ENCODE measurements at regions not wholly inside any gene's neighbourhood (a gene's known extent, or its start where the extent isn't known, plus 50 kb on each side); places are given as distances from the start of the nearest gene placed in this dataset.

DNA sequence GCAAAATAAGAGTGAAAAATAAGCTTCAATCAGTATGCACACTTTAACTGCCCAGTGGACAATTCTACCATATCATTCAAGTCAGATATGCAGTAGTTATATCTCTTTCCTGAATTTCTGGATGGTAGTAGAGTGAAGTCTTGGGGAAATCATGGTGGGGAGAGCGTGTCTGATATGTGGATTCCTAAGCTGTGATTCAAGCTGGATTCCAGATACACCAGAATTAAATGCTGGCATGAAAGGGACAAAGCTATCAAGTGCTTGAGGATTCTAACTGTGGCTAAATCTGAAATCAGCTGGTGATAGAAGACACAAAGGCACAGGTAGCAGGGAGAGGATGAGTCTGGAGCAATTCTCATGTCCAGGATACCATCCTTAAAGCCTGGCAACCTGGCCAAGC lies 323.5 kb downstream of the DUSP10 start:
- in situ Hi-C loops (cut with HindIII; ENCODE audit: low sequenced_read_pairs): no loop called here
- TF ChIP-seq, protein P1, sequence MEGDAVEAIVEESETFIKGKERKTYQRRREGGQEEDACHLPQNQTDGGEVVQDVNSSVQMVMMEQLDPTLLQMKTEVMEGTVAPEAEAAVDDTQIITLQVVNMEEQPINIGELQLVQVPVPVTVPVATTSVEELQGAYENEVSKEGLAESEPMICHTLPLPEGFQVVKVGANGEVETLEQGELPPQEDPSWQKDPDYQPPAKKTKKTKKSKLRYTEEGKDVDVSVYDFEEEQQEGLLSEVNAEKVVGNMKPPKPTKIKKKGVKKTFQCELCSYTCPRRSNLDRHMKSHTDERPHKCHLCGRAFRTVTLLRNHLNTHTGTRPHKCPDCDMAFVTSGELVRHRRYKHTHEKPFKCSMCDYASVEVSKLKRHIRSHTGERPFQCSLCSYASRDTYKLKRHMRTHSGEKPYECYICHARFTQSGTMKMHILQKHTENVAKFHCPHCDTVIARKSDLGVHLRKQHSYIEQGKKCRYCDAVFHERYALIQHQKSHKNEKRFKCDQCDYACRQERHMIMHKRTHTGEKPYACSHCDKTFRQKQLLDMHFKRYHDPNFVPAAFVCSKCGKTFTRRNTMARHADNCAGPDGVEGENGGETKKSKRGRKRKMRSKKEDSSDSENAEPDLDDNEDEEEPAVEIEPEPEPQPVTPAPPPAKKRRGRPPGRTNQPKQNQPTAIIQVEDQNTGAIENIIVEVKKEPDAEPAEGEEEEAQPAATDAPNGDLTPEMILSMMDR (IDR thresholded peaks at IDR 0.05; ENCODE audit: low read depth, low read length): no peak
- H3K4me3 ChIP-seq (ENCODE audit: low read depth, low read length): no peak overlapping the region
- DNase-seq (ENCODE audit: low read depth, low spot score): peak; percentile 61

DNA sequence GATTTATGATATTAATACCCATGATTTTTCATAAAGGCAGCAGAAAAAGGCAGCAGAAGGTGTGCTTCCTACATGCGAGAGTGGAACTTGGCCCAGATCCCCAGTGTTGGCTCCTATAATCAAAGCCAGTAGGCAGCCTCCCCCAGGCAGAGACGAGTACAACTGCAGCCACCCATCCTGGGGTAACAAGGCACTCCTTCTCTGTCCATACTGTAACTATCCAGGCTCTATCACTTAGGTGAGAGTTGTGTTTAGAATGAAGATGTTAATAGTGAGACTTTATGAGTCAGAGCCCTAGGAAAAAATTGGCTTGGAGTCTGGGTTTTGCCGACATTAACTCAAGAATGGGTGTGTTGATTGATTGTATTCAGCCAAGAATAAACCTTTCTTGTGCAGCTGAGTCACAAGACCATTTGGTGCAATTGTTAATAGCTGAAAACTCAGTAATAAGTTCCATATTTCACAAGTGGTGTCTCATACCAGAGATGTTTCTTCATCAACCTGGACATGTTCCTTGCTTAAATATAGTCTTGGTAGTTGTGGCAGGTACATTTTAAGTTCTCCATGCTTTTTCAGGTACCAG lies 322.3 kb downstream of the DUSP10 start:
- peak; percentile 86 for DNase-seq (ENCODE audit: low read depth, low spot score)
- TF ChIP-seq, protein P1 (IDR thresholded peaks at IDR 0.05; ENCODE audit: low read depth, low read length): no peak
- in situ Hi-C loops (cut with HindIII; ENCODE audit: low sequenced_read_pairs): no loop called here
- H3K4me3 ChIP-seq (ENCODE audit: low read depth, low read length): no peak overlapping the region

DNA sequence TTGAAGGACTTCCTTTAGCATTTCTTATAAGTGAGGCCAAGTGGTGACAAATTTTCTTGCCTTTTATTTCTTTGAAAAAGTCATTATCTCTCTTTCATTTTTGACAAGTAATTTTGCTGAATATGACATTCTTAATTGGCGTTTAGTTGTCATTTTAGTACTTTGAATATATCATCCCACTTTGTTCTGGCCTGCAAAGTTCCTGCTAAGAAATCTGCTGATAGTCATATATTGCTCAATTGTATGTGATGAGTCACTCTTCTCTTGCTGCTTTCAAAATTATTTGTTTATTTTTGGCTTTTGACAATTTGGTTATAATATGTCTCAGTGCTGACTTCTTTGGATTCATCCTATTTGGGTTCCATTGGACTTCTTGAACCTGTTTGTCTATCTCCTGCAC lies 312.6 kb downstream of the DUSP10 start:
- TF ChIP-seq, protein P1 (IDR thresholded peaks at IDR 0.05; ENCODE audit: low read depth, low read length): no peak
- in situ Hi-C loops (cut with HindIII; ENCODE audit: low sequenced_read_pairs): no loop called here
- no peak overlapping the region for H3K4me3 ChIP-seq (ENCODE audit: low read depth, low read length)
- no peak for DNase-seq (ENCODE audit: low read depth, low spot score)

DNA sequence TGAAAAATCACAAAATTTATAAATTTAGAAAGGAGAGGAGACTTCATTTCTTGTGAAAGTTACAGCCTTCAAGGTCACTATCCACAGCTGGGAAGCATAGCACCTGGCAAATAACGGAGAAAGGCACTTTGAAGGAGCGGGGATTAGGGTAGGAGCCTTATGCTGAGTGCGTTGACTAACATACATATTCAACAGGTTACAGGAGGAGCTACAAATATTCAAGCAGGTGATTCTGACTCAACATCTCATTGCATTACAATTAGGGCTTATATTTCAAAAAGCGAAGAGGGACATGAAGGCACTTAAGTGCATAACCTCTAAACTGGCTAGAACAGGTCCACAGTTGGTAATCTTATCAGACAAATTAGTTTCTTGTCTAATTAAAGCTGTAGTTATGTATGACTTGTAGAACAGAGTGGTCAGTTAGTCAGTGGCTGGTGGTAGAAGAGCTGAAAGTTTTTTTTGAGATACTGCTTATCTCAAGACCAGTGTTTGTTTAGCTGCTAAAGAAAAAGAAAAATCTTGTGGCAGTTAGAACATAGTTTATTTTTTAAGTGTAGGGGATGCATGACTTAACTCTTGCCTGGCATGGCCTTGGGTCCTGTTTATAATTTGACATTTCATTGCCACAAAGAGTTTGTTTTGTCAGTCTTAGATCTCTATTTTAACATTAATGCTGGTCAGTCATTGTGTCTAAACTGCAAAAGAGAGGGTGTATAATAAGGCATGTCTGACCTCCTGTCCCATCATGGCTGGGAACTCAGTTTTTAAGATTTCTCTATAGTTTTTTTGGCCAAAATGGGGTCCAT lies 311.5 kb downstream of the DUSP10 start:
- in situ Hi-C loops (cut with HindIII; ENCODE audit: low sequenced_read_pairs): no loop called here
- TF ChIP-seq, protein P1 (IDR thresholded peaks at IDR 0.05; ENCODE audit: low read depth, low read length): no peak
- H3K4me3 ChIP-seq (ENCODE audit: low read depth, low read length): no peak overlapping the region
- no peak for DNase-seq (ENCODE audit: low read depth, low spot score)

DNA sequence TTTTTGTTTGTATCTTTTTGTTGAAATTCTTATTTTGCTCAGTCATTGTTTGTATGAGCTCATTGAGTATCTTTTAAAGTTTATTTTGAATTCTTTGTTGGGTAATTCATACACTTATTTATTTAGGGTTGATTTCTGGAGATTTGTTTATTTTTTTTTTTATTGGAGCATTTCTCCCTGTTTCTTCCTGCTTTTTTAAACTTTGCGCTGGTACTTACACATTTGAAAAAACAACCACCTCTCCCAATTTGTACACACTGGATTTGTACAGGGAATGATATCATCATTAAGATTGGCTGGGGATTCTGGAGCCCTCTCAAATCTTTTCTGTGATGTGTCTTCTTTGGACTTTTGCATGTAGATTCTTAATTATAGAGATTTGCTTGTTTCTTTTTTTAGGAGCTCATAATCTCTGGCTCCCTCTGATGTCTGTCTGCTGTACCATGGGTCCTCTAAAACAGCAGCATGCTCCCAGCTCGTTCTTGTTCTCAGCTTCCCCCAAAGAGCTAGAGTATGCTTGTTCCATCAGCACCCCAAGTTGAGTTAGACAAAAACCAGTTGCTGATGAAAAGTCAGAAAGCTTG lies 310.7 kb downstream of the DUSP10 start:
- TF ChIP-seq, protein P1 (IDR thresholded peaks at IDR 0.05; ENCODE audit: low read depth, low read length): peak; percentile 49
- DNase-seq (ENCODE audit: low read depth, low spot score): peak; percentile 53
- in situ Hi-C loops (cut with HindIII; ENCODE audit: low sequenced_read_pairs): no loop called here
- no peak overlapping the region for H3K4me3 ChIP-seq (ENCODE audit: low read depth, low read length)

DNA sequence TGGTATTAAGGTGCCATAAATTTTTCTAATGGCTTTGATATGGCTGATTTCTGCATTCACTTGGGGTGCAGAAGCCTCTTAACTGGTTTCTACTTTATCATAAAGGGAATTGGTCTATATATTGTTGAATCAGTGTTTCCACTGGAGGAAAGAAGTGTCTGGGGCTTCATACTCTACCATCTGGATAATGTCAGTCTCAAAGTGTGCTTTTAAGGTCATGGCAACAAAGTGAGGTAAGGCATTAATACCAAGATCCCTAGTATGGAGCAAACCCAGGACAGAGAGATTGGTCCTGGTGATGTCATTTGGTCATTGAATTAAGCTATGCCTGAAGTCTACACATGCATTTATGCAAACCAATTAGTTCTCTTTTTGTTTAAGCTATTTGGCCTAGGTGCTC lies 309.9 kb downstream of the DUSP10 start:
- no peak overlapping the region for H3K4me3 ChIP-seq (ENCODE audit: low read depth, low read length)
- DNase-seq (ENCODE audit: low read depth, low spot score): no peak
- in situ Hi-C loops (cut with HindIII; ENCODE audit: low sequenced_read_pairs): no loop called here
- TF ChIP-seq, protein P1 (IDR thresholded peaks at IDR 0.05; ENCODE audit: low read depth, low read length): no peak

All from astrocyte of the spinal cord (primary cell).